ENCODE measurements at regions not wholly inside any gene's neighbourhood (a gene's known extent, or its start where the extent isn't known, plus 50 kb on each side); places are given as distances from the start of the nearest gene placed in this dataset.

GRCh38 chr4:81580346-81580993, 108.8 kb upstream of the RASGEF1B start:
- in situ Hi-C loops (cut with HindIII; ENCODE audit: low sequenced_read_pairs) = no loop called here

GRCh38 chr4:81577392-81577791, 105.7 kb upstream of the RASGEF1B start:
- in situ Hi-C loops (cut with HindIII; ENCODE audit: low sequenced_read_pairs) = no loop called here

GRCh38 chr4:81574991-81575390, 103.3 kb upstream of the RASGEF1B start:
- in situ Hi-C loops (cut with HindIII; ENCODE audit: low sequenced_read_pairs) = no loop called here

GRCh38 chr4:81573840-81574239, 102.1 kb upstream of the RASGEF1B start:
- in situ Hi-C loops (cut with HindIII; ENCODE audit: low sequenced_read_pairs) = no loop called here

GRCh38 chr4:81572402-81572801, 100.7 kb upstream of the RASGEF1B start:
- in situ Hi-C loops (cut with HindIII; ENCODE audit: low sequenced_read_pairs) = no loop called here

GRCh38 chr4:81571105-81571504, 99.4 kb upstream of the RASGEF1B start:
- in situ Hi-C loops (cut with HindIII; ENCODE audit: low sequenced_read_pairs) = no loop called here

GRCh38 chr4:81566161-81566591, 94.5 kb upstream of the RASGEF1B start:
- in situ Hi-C loops (cut with HindIII; ENCODE audit: low sequenced_read_pairs) = no loop called here

GRCh38 chr4:81565142-81565870, 93.6 kb upstream of the RASGEF1B start:
- in situ Hi-C loops (cut with HindIII; ENCODE audit: low sequenced_read_pairs) = no loop called here

GRCh38 chr4:81564025-81564424, 92.3 kb upstream of the RASGEF1B start:
- in situ Hi-C loops (cut with HindIII; ENCODE audit: low sequenced_read_pairs) = no loop called here

- in situ Hi-C loops (cut with HindIII; ENCODE audit: low sequenced_read_pairs) = no loop called here
Measured at GRCh38 chr4:81562093-81562492, 90.4 kb upstream of the RASGEF1B start.

GRCh38 chr4:81557306-81557705, 85.6 kb upstream of the RASGEF1B start:
- in situ Hi-C loops (cut with HindIII; ENCODE audit: low sequenced_read_pairs) = no loop called here

- in situ Hi-C loops (cut with HindIII; ENCODE audit: low sequenced_read_pairs) = no loop called here
Measured at GRCh38 chr4:81555489-81555888, 83.8 kb upstream of the RASGEF1B start.

GRCh38 chr4:81552086-81552485, 80.4 kb upstream of the RASGEF1B start:
- in situ Hi-C loops (cut with HindIII; ENCODE audit: low sequenced_read_pairs) = no loop called here

GRCh38 chr4:81550388-81550859, 78.7 kb upstream of the RASGEF1B start:
- in situ Hi-C loops (cut with HindIII; ENCODE audit: low sequenced_read_pairs) = no loop called here

GRCh38 chr4:81549984-81550383, 78.3 kb upstream of the RASGEF1B start:
- in situ Hi-C loops (cut with HindIII; ENCODE audit: low sequenced_read_pairs) = no loop called here

- in situ Hi-C loops (cut with HindIII; ENCODE audit: low sequenced_read_pairs) = no loop called here
Measured at GRCh38 chr4:81546777-81547176, 75.1 kb upstream of the RASGEF1B start.

GRCh38 chr4:81541161-81541945, 69.6 kb upstream of the RASGEF1B start:
- in situ Hi-C loops (cut with HindIII; ENCODE audit: low sequenced_read_pairs) = no loop called here

- in situ Hi-C loops (cut with HindIII; ENCODE audit: low sequenced_read_pairs) = no loop called here
Measured at GRCh38 chr4:81538716-81539427, 67.2 kb upstream of the RASGEF1B start.

GRCh38 chr4:81531410-81531809, 59.7 kb upstream of the RASGEF1B start:
- in situ Hi-C loops (cut with HindIII; ENCODE audit: low sequenced_read_pairs) = no loop called here

- in situ Hi-C loops (cut with HindIII; ENCODE audit: low sequenced_read_pairs) = no loop called here
Measured at GRCh38 chr4:81528979-81529378, 57.3 kb upstream of the RASGEF1B start.

- in situ Hi-C loops (cut with HindIII; ENCODE audit: low sequenced_read_pairs) = no loop called here
Measured at GRCh38 chr4:81528200-81528599, 56.5 kb upstream of the RASGEF1B start.

All from DLD1 (cell line).